ENCODE measurements at regions not wholly inside any gene's neighbourhood (a gene's known extent, or its start where the extent isn't known, plus 50 kb on each side); places are given as distances from the start of the nearest gene placed in this dataset.

DNA sequence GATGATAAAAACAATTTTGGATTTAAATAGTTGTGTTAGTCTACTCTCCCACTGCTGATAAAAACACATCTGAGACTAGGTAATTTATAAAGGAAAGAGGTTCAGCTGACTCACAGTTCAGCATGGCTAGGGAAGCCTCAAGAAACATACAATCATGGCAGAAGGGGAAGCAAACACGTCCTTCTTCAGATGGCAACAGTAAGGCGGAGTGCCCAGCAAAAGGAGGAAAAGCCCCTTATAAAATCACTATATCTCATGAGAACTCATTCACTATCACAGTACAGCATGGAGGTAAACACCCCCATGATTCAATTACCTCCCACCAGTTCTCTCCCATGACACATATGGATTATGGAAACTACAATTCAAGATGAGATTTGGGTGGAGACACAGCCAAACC lies 632.1 kb downstream of the SLC16A7 start:
- Histone ChIP-seq H3K4me2 (ENCODE audit: low read depth, low read length, poor library complexity, severe bottlenecking) (no peak overlapping the region), H3F3A (ENCODE audit: insufficient read depth) (no peaks in the 10 kb centered on the region), H3K36me3 (ENCODE audit: low read length) (no peaks in the 10 kb centered on the region), H3K27me3 (ENCODE audit: low read length) (no peaks in the 10 kb centered on the region), H2AFZ (ENCODE audit: low read depth, low read length, severe bottlenecking) (no peak overlapping the region), H3K9me2 (replicated peaks; ENCODE audit: insufficient read depth, low read length) (no peaks in the 10 kb centered on the region), H3K9me3 (ENCODE audit: insufficient read depth, low read length) (no peaks in the 10 kb centered on the region), H3K79me2 (ENCODE audit: insufficient read depth, low read length) (no peaks in the 10 kb centered on the region), H4K20me1 (ENCODE audit: low read depth, low read length) (no peaks in the 10 kb centered on the region), H3K9ac (ENCODE audit: low read length) (no peak overlapping the region), H3K27ac (ENCODE audit: low read depth, low read length) (no peak overlapping the region), H3K4me3 (ENCODE audit: insufficient read depth, low read length, poor library complexity, severe bottlenecking) (no peak overlapping the region)
- TF ChIP-seq EZH2phosphoT487 (conservative IDR thresholded peaks at IDR 0.05; ENCODE audit: low read length), result no peak
- TF ChIP-seq, protein P1, sequence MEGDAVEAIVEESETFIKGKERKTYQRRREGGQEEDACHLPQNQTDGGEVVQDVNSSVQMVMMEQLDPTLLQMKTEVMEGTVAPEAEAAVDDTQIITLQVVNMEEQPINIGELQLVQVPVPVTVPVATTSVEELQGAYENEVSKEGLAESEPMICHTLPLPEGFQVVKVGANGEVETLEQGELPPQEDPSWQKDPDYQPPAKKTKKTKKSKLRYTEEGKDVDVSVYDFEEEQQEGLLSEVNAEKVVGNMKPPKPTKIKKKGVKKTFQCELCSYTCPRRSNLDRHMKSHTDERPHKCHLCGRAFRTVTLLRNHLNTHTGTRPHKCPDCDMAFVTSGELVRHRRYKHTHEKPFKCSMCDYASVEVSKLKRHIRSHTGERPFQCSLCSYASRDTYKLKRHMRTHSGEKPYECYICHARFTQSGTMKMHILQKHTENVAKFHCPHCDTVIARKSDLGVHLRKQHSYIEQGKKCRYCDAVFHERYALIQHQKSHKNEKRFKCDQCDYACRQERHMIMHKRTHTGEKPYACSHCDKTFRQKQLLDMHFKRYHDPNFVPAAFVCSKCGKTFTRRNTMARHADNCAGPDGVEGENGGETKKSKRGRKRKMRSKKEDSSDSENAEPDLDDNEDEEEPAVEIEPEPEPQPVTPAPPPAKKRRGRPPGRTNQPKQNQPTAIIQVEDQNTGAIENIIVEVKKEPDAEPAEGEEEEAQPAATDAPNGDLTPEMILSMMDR (IDR thresholded peaks at IDR 0.05; ENCODE audit: insufficient read depth, low read length, poor library complexity, severe bottlenecking), result no peak

DNA sequence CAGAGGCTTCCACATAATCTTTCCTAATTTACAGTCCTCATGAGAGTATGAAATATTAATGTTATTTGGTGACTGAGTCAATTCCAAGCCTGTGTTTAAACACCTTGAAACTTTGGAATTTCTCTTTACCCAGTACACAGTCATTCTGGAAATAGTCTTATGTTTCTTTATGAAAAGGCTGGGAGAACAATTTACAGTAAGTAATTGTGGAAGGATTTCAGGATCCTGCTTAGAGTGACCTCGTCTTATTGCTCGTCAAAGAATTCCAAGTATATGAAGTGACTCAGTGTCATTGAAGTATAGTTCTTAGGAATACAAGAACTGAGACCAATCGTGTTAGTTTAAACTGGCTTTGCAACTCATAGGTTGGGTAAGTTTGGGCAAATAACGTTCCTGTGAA lies 634.2 kb downstream of the SLC16A7 start:
- Histone ChIP-seq H3K4me3 (ENCODE audit: insufficient read depth, low read length, poor library complexity, severe bottlenecking) (no peak overlapping the region), H3K79me2 (ENCODE audit: insufficient read depth, low read length) (no peaks in the 10 kb centered on the region), H2AFZ (ENCODE audit: low read depth, low read length, severe bottlenecking) (no peak overlapping the region), H3F3A (ENCODE audit: insufficient read depth) (no peaks in the 10 kb centered on the region), H3K4me2 (ENCODE audit: low read depth, low read length, poor library complexity, severe bottlenecking) (no peak overlapping the region), H4K20me1 (ENCODE audit: low read depth, low read length) (no peaks in the 10 kb centered on the region), H3K27me3 (ENCODE audit: low read length) (no peaks in the 10 kb centered on the region), H3K36me3 (ENCODE audit: low read length) (no peaks in the 10 kb centered on the region), H3K9ac (ENCODE audit: low read length) (no peak overlapping the region), H3K9me3 (ENCODE audit: insufficient read depth, low read length) (no peaks in the 10 kb centered on the region), H3K27ac (ENCODE audit: low read depth, low read length) (no peak overlapping the region), H3K9me2 (replicated peaks; ENCODE audit: insufficient read depth, low read length) (no peaks in the 10 kb centered on the region)
- TF ChIP-seq EZH2phosphoT487 (conservative IDR thresholded peaks at IDR 0.05; ENCODE audit: low read length), result no peak
- TF ChIP-seq, protein P1 (IDR thresholded peaks at IDR 0.05; ENCODE audit: insufficient read depth, low read length, poor library complexity, severe bottlenecking), result no peak

DNA sequence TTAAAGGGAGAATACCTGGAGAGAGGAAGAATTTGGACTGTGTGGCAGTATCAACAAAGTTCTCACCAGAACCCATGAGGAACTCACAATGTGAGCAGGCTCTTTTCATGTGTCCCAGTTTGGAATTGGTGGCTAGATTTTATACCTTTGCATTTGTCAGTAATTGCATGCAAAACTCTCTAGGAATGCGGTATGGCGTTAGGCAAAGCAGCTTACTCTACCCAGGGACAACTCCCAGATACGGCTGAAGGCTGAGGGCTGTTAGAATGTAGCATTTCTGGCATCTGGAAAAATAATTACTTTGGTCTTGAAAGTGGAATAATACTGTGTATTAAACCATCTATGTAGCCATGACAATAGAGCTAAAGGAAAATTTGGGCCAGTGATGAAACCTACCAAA lies 635.5 kb downstream of the SLC16A7 start:
- Histone ChIP-seq H3K9me3 (ENCODE audit: insufficient read depth, low read length) (no peaks in the 10 kb centered on the region), H3K9me2 (replicated peaks; ENCODE audit: insufficient read depth, low read length) (no peaks in the 10 kb centered on the region), H3K4me2 (ENCODE audit: low read depth, low read length, poor library complexity, severe bottlenecking) (no peak overlapping the region), H3K79me2 (ENCODE audit: insufficient read depth, low read length) (no peaks in the 10 kb centered on the region), H2AFZ (ENCODE audit: low read depth, low read length, severe bottlenecking) (no peak overlapping the region), H4K20me1 (ENCODE audit: low read depth, low read length) (no peaks in the 10 kb centered on the region), H3K36me3 (ENCODE audit: low read length) (no peaks in the 10 kb centered on the region), H3K27ac (ENCODE audit: low read depth, low read length) (no peak overlapping the region), H3F3A (ENCODE audit: insufficient read depth) (no peaks in the 10 kb centered on the region), H3K27me3 (ENCODE audit: low read length) (no peaks in the 10 kb centered on the region), H3K4me3 (ENCODE audit: insufficient read depth, low read length, poor library complexity, severe bottlenecking) (no peak overlapping the region), H3K9ac (ENCODE audit: low read length) (no peak overlapping the region)
- no peak for TF ChIP-seq EZH2phosphoT487 (conservative IDR thresholded peaks at IDR 0.05; ENCODE audit: low read length)
- TF ChIP-seq, protein P1 (IDR thresholded peaks at IDR 0.05; ENCODE audit: insufficient read depth, low read length, poor library complexity, severe bottlenecking), result no peak
